EL (cell line): ENCODE measurements at regions not wholly inside any gene's neighbourhood (a gene's known extent, or its start where the extent isn't known, plus 50 kb on each side); places are given as distances from the start of the nearest gene placed in this dataset.

ENCODE experiments used
- DNase-seq: peaks from one replicate; pipeline ENCODE4 v3.0.0-alpha.2; 2016

- DNase-seq = no peak
These were observed 88.2 kb upstream of the ABI3BP start for GRCh38 chr3:101081446-101081845.

GRCh38 chr3:101077361-101078011 is 84.3 kb upstream of the ABI3BP start:
- peak; percentile 44 for DNase-seq

GRCh38 chr3:101074518-101074917 is 81.3 kb upstream of the ABI3BP start:
- DNase-seq = peak; percentile 41

GRCh38 chr3:101072300-101072699 is 79.1 kb upstream of the ABI3BP start:
- peak; percentile 51 for DNase-seq

GRCh38 chr3:101070799-101071121 is 77.5 kb upstream of the ABI3BP start:
- DNase-seq = no peak

GRCh38 chr3:101069901-101070798 is 76.9 kb upstream of the ABI3BP start:
- peak; percentile 38 for DNase-seq

- peak; percentile 38 for DNase-seq
These were observed 75.8 kb upstream of the ABI3BP start for GRCh38 chr3:101068876-101069606.

GRCh38 chr3:101066711-101067129 is 73.5 kb upstream of the ABI3BP start:
- peak; percentile 69 for DNase-seq

GRCh38 chr3:101065962-101066361 is 72.7 kb upstream of the ABI3BP start:
- DNase-seq = peak; percentile 91

- no peak for DNase-seq
These were observed 70.2 kb upstream of the ABI3BP start for GRCh38 chr3:101063401-101063800.

GRCh38 chr3:101061312-101061711 is 68.1 kb upstream of the ABI3BP start:
- DNase-seq = no peak

- DNase-seq = no peak
These were observed 57.6 kb upstream of the ABI3BP start for GRCh38 chr3:101050866-101051265.

- no peak for DNase-seq
These were observed 56.8 kb upstream of the ABI3BP start for GRCh38 chr3:101050046-101050445.

GRCh38 chr3:101049532-101049931 is 56.3 kb upstream of the ABI3BP start:
- no peak for DNase-seq

GRCh38 chr3:101043687-101044078 is 50.5 kb upstream of the ABI3BP start:
- no peak for DNase-seq

- DNase-seq = peak; percentile 63
These were observed 49.9 kb upstream of the ABI3BP start for GRCh38 chr3:101042996-101043686.
